Middle frontal gyrus (tissue), 1 donor: ENCODE measurements at regions not wholly inside any gene's neighbourhood (a gene's known extent, or its start where the extent isn't known, plus 50 kb on each side); places are given as distances from the start of the nearest gene placed in this dataset.
"Not testable (repeated sequence)": the region's sequence is repeated elsewhere in the genome, so short reads cannot be mapped to it uniquely, and the experiment has no call there.

Experiments
- DNase-seq: peaks from one replicate; pipeline ENCODE4 v3.0.0-alpha.2; 2015; ENCODE audit warnings: low spot score; ENCODE audit errors: extremely low spot score

- no peak for DNase-seq
Observed at GRCh38 chr1:173257805-173258204, 50.7 kb upstream of the TNFSF4 start.

GRCh38 chr1:173258479-173259264 is 51.5 kb upstream of the TNFSF4 start:
- DNase-seq: no peak

- DNase-seq: not testable (repeated sequence)
Observed at GRCh38 chr1:173260329-173260728, 53.2 kb upstream of the TNFSF4 start.

DNA sequence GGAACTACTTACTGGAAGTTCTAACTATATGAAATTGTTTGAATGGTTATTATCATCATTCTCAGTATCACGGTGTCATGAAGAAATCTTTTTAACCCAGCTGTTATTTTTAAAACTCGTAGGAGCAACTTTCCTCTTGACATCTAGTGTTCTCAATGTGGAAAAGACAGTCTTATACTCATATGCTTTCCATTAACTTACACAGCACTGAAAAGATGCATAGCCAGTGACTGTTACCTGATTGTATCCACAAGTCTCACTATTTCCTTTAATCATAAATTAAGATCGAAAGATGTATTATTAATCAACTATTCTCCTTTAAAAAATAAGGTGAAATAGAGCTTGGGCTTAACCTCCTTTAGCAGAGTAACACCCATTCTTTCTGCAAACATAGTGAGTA is 59.7 kb upstream of the TNFSF4 start:
- no peak for DNase-seq

GRCh38 chr1:173267453-173267945 is 60.4 kb upstream of the TNFSF4 start:
- DNase-seq: no peak

DNA sequence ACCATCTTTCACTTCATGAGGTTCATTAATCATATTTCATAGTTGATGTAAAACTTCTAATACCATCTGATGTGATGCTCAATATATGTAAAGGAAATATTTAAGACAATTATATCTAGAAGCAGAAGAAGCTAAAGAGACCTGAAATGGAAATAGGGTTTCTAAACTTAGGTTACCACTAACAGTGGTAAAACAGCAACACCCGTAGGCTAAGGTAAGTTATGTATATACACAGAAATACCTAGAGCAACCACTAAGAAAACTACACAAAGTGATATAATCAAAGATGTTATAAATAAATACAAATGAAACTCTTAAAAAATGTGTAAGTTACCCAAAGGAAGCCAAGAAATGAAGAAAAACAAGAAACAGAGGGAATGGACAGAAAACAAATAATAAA is 61.1 kb upstream of the TNFSF4 start:
- DNase-seq: no peak

DNA sequence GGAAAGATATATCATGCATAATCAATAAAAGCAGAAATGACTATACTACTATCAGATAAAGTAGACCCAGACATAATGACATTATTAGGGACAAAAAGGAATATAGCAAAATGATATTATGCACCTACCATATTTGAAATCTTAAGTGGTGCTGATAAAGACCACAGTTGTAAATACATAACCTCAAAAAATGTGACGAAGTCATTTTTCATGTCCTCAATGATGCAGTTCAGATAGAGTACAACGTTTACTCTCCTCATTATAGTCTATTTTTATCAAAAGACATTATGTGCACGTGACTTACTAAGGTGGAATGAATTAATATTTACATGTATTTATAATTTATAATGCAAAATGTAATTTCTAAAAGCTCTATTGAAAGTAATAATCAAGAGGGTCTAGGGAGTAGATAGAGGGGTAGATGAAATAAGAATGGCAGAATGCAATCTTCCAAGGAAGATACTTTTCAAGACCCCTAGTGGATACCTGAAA is 61.7 kb upstream of the TNFSF4 start:
- DNase-seq: no peak

DNA sequence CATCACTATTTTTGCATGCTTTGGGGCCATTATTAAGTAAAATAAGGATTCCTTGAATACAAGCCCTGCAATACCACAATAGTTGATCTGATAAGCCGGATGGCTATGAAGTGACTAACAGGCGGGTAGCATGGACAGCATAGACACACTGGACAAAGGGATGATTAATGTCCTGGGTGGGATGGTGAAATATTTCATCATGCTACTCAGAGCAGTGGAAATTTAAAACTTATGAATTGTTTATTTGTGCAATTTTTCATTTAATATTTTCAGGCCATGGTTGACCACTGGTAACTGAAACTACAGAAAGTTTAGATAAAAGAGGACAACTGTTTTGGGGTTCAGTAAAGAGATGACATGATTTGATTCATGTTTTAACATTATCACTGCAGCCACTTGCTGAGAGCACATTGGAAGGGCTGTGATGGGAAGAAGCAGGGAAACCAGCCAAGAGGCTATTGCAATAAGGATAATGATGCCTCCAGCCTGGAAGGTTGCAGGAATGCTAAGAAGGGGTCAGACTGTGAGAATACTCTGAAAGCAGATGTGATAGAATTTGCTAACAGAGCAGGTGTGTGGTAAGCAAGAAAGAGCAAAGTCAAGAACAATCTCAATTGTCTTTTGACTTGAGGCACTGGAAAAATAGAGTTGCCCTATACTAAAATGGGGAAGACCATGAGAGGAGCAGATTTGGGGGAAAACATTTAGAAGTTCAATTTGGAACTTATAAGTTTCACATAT is 62.5 kb upstream of the TNFSF4 start:
- DNase-seq: no peak

DNA sequence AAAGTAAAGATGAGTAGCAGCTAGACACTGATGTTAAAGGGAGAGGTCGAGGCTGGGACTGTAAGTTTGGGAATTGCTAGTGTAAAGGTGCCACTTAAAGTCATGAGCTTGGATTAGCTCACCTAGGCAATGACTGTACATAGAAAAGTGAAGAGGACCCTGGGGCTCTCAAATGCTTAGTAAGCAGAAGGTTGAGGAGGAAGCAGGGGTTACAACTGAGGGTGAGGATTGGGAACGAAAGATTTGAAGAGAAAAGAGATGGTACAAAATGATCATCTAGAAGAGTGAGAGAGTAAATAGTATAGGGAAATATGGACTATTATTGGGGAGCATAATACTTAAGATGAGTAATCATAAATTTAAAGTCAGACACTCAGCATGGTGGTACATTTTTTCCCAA is 63.1 kb upstream of the TNFSF4 start:
- no peak for DNase-seq

- not testable (repeated sequence) for DNase-seq
Observed at GRCh38 chr1:173271021-173271420, 63.9 kb upstream of the TNFSF4 start.

DNA sequence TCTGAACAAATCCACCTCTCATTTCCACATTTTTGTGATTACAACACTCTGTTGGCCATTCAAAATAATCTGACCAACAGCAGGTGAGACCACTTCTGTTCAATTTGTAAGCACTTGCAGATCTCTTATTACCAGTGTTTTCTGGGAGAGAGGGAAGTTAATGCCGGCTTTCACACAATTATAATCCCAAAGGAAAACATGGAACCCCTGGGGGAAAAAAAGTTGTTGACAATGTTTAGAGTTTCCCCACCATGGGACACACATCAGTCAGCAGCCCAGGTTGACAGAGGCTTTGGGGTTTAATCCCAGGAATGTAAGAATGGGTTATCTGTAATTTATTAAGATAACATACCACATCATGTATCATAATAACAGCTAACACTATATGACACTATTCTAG is 68.4 kb upstream of the TNFSF4 start:
- no peak for DNase-seq

DNA sequence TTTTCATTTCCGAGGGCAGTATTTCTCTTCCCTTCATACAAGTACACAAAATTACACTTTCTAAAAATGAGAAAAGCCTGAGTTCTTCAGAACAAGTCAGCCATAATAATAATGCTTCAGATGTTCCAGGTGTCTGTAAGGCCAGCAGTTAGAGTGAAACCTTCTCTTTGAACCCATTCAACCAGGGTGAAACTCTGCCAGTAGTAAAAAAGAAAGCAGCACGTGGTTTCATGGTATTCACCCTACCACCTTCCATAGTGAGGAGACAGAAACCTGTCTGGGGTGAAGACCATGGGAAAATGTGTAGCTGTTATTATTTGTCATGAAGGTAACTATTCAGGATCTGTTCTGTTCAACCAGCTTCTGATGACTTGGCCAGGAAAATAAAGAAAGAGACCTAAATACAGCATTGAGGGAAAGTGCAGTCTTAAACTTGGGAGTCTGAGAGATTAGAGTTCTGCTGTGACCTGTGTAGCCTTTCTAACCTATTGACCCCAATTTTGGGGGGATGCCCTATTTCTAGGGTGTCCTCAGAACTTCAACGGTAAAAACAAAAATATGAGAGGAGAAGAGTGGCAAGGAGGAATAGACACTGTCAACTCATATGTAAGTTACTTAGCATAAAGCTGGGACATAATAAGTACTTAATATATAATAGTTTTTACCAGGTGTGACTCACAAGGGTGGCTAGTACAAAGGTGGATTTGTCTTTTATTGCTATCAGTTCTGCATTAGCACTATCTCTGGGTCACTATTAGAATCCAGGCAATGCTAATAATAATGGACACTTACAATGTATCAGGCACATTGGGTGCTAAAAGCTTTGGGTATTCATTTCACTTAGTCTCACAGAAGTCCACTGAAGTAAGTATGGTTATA is 70.0 kb upstream of the TNFSF4 start:
- DNase-seq: no peak

GRCh38 chr1:173280899-173281660 is 73.9 kb upstream of the TNFSF4 start:
- DNase-seq: no peak

- no peak for DNase-seq
Observed at GRCh38 chr1:173285048-173285447, 77.9 kb upstream of the TNFSF4 start.

DNA sequence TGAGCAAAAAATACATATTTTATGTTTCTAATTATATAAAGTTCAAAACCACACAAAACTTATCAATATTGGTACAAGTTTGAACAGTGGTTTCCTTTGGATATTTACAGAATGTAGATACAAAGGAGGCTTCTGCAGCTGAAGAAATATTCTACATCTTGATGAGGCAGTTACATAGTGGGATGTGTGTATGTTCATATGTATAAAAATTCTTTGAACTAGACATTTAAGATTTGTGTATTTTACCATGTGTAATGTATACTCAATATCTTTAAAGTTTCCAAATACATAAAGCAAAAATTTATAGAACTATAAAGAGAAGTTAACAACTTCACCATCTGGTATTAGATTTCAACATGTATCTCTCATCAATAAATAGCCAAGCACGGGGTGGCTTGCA is 80.7 kb upstream of the TNFSF4 start:
- DNase-seq: no peak

GRCh38 chr1:173293756-173294155 is 86.6 kb upstream of the TNFSF4 start:
- no peak for DNase-seq

DNA sequence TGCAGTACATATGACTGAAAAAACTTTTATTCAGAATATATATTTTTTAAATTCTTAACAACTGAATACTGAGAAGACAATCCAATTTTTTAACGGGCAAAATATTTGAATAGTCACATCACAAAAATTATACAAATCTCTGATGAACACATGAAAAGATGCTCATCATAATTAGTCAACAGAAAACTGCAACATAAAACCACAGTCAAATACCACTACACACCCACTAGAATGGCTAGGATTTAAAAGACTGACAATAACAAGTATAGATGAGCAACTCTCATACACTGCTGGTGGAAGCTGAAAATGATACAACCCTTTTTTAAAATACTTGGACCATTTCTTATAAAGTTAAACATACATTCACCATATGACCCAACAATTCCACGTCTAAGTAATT is 87.7 kb upstream of the TNFSF4 start:
- DNase-seq: no peak

DNA sequence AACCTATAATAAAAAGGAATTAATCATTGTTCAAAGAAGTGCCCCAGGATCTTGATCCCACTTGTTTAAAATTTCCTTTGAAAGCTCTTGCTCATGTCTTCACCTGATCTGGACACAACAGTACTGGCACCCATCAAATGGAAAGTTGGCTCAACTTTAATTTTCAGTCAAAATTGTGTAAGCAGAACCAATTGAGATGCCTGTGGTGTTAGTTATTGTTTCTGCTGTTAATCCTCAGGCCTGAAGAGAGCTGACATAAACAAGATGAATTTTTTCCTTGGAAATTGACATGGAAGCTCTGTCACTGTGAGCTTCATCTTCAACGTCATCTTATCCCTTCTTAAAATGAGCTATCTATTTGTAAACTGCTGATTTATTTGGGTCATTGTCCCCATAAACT is 88.3 kb upstream of the TNFSF4 start:
- DNase-seq: no peak

- DNase-seq: no peak
Observed at GRCh38 chr1:173295995-173296394, 88.9 kb upstream of the TNFSF4 start.

- no peak for DNase-seq
Observed at GRCh38 chr1:173297798-173298391, 90.8 kb upstream of the TNFSF4 start.
